Endothelial cell of umbilical vein (primary cell): ENCODE measurements at regions not wholly inside any gene's neighbourhood (a gene's known extent, or its start where the extent isn't known, plus 50 kb on each side); places are given as distances from the start of the nearest gene placed in this dataset.

Experiments
- BruUV-seq: library from RNA; stranded (reverse); fragments of 400-500 nt; replicated peaks from 2 replicates; lab custom pipeline; 2021; lab: Mats Ljungman, UMichigan
- CTCF ChIA-PET: fragments of 300-600, 350-600 bp; sonication (Branson Sonifier 250); formaldehyde crosslinking; loops from one replicate; lab custom pipeline; 2021; ENCODE audit warnings: antibody characterized with exemption, inconsistent platforms; lab: Charles Lee
- POLR2A ChIA-PET: fragments of 300-600, 350-600 bp; sonication (Branson Sonifier 250); formaldehyde crosslinking; loops from one replicate; lab custom pipeline; 2021; ENCODE audit warnings: antibody characterized with exemption, inconsistent platforms; lab: Charles Lee
- DNase-seq: peaks from one replicate; pipeline ENCODE4 v3.0.0-alpha.2; 2011; ENCODE audit warnings: low read depth, low spot score
- FAIRE-seq: peaks from 2 replicates; lab custom pipeline; 2011; peaks lifted over from hg19 to GRCh38; lab: Jason Lieb, UNC
- H2AFZ ChIP-seq: 2 replicates; pipeline ENCODE4 v1.6.0; 2012; ENCODE audit warnings: low read depth, low read length, control low read depth, inconsistent platforms
- H3K27ac ChIP-seq: 2 replicates; pipeline ENCODE4 v1.5.1; 2011; ENCODE audit warnings: low read depth, mild to moderate bottlenecking, control low read depth, low read length, moderate library complexity; ENCODE audit not compliant: insufficient read depth
- H3K27me3 ChIP-seq, 2 experiments: 2 replicates each; pipeline versions ENCODE4 v1.6.0 to v1.6.1; 2011; ENCODE audit warnings: low read length in 2 of 2, mixed read lengths in 1 of 2; ENCODE audit not compliant: control insufficient read depth in 2 of 2, insufficient read depth in 2 of 2
- H3K36me3 ChIP-seq, 2 experiments: 2 replicates in 1 of 2; 3 replicates in 1 of 2; pipeline ENCODE4 v1.5.1; 2011; ENCODE audit warnings: low read length in 2 of 2, mild to moderate bottlenecking in 1 of 2, moderate library complexity in 1 of 2; ENCODE audit not compliant: control insufficient read depth in 2 of 2, insufficient read depth in 2 of 2; ENCODE audit errors: extremely low read depth in 1 of 2
- H3K4me1 ChIP-seq: 3 replicates; pipeline ENCODE4 v1.5.1; 2011; ENCODE audit warnings: mild to moderate bottlenecking, low read length; ENCODE audit not compliant: control insufficient read depth, insufficient read depth; ENCODE audit errors: extremely low read depth
- H3K4me2 ChIP-seq: 2 replicates; pipeline ENCODE4 v1.6.1; 2011; ENCODE audit warnings: low read length, control low read depth, mixed read lengths; ENCODE audit not compliant: insufficient read depth
- H3K4me3 ChIP-seq, 3 experiments: fragments of 200-600 bp in 1 of 3; sonication (generic), shearing (Covaris generic) in 1 of 3; replicated peaks in 1 of 3; 2 replicates each; pipeline ENCODE4 v1.5.1; 2011 to 2016; ENCODE audit warnings: control low read depth in 3 of 3, low read length in 3 of 3, mild to moderate bottlenecking in 2 of 3, inconsistent platforms in 1 of 3, low read depth in 1 of 3, moderate library complexity in 1 of 3; ENCODE audit not compliant: insufficient read depth in 1 of 3
- H3K79me2 ChIP-seq: 2 replicates; pipeline ENCODE4 v1.6.0; 2012; ENCODE audit warnings: low read length, inconsistent platforms; ENCODE audit not compliant: control insufficient read depth, insufficient read depth
- H3K9ac ChIP-seq: replicated peaks from 2 replicates; pipeline ENCODE3; 2011; ENCODE audit warnings: low read length, control low read depth; ENCODE audit not compliant: insufficient read depth; ENCODE audit errors: extremely low read depth
- H3K9me1 ChIP-seq: replicated peaks from 3 replicates; pipeline ENCODE4 v1.6.0; 2011; ENCODE audit warnings: mild to moderate bottlenecking, low read length; ENCODE audit not compliant: control insufficient read depth, insufficient read depth; ENCODE audit errors: extremely low read depth
- H3K9me3 ChIP-seq: replicated peaks from 2 replicates; pipeline ENCODE4 v1.5.1; 2012; ENCODE audit warnings: low read length, inconsistent platforms; ENCODE audit not compliant: control insufficient read depth, insufficient read depth
- H4K20me1 ChIP-seq: replicated peaks from 2 replicates; pipeline ENCODE3; 2011; ENCODE audit warnings: mild to moderate bottlenecking, low read length; ENCODE audit not compliant: control insufficient read depth, insufficient read depth; ENCODE audit errors: extremely low read depth
- EZH2 ChIP-seq: IDR thresholded peaks from 2 replicates; pipeline ENCODE4 v1.6.1; 2012; ENCODE audit warnings: borderline replicate concordance, low read depth, mild to moderate bottlenecking, moderate library complexity, low read length, inconsistent platforms; ENCODE audit not compliant: severe bottlenecking
- FOS ChIP-seq: IDR thresholded peaks from 2 replicates; pipeline ENCODE4 v1.6.1; 2011; ENCODE audit warnings: mild to moderate bottlenecking, low read length, moderate library complexity, borderline replicate concordance; ENCODE audit not compliant: insufficient read depth
- GATA2 ChIP-seq: IDR thresholded peaks from 2 replicates; pipeline ENCODE4 v1.7.0; 2011; ENCODE audit warnings: low read depth, mild to moderate bottlenecking, moderate library complexity, mixed read lengths, low read length; ENCODE audit not compliant: insufficient read length, insufficient read depth
- JUN ChIP-seq: IDR thresholded peaks from 2 replicates; pipeline ENCODE4 v1.6.1; 2011; ENCODE audit warnings: borderline replicate concordance, low read depth; ENCODE audit not compliant: insufficient read length, insufficient read depth
- MYC ChIP-seq: IDR thresholded peaks from one replicate; pipeline ENCODE4 v1.6.1; 2011; ENCODE audit warnings: mild to moderate bottlenecking, low read depth, low read length
- POLR2A ChIP-seq: IDR thresholded peaks from 2 replicates; pipeline ENCODE4 v1.6.1; 2012; ENCODE audit warnings: low read depth, mild to moderate bottlenecking, control low read depth, low read length
- POLR2AphosphoS5 ChIP-seq: IDR thresholded peaks from 2 replicates; pipeline ENCODE4 v1.6.1; 2012; ENCODE audit warnings: low read depth, mild to moderate bottlenecking, control low read depth, low read length, moderate library complexity; ENCODE audit not compliant: insufficient read depth
- dilution Hi-C: fragments of 300-500 bp; cut with MboI; formaldehyde crosslinking; loops from one replicate; pipeline ENCODE4 v1.15.0; 2019; ENCODE audit warnings: low sequenced_read_pairs; ENCODE audit not compliant: extremely low pct_ligation_motif_present
- intact Hi-C: fragments of 100-400 bp; cut with micrococcal nuclease; formaldehyde crosslinking; loops from one replicate; pipeline ENCODE4 v1.10.0; 2022
- TF ChIP-seq, protein P1 (sequence below): IDR thresholded peaks from 2 replicates; pipeline ENCODE4 v1.6.1; 2011; ENCODE audit not compliant: insufficient read depth, insufficient read length
- TF ChIP-seq, protein P2 (sequence below), 2 donors: IDR thresholded peaks; 1 replicate in 1 of 2; 2 replicates in 1 of 2; pipeline ENCODE4 v1.5.1; 2011; ENCODE audit warnings: low read length in 2 of 2, mild to moderate bottlenecking in 2 of 2, moderate library complexity in 2 of 2, control low read depth in 1 of 2, inconsistent platforms in 1 of 2, low read depth in 1 of 2; ENCODE audit not compliant: insufficient read depth in 1 of 2; ENCODE audit errors: extremely low read depth in 1 of 2

DNA sequence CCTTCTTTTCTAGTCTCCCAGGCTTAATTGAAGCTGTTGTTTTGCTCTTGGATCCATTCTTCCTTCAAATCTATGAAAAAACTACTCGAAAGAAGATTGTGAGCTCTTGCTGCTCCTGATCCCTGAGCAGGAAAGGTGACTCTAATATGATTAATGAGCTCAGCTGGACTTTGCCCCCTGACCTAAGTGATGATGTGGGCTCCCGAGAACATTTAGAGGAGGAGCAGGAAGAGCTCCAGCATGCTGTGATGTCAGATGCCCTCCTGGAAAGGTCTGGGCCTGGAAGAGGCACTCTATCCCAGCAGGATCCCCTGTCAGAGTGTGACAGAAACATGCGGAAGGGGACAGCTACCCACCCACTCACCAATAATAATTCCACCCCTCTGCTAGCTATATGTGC is 117.9 kb upstream of the PELI1 start:
- H3K36me3 ChIP-seq: no peaks in the 10 kb centered on the region
- TF ChIP-seq FOS (peak; percentile 81), POLR2A (peak; percentile 12), GATA2 (peak; percentile 51), POLR2AphosphoS5 (peak; percentile 79), JUN (peak; percentile 44), MYC (no peak), EZH2 (no peak)
- TF ChIP-seq, protein P1, sequence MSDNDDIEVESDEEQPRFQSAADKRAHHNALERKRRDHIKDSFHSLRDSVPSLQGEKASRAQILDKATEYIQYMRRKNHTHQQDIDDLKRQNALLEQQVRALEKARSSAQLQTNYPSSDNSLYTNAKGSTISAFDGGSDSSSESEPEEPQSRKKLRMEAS: no peak
- TF ChIP-seq, protein P2, sequence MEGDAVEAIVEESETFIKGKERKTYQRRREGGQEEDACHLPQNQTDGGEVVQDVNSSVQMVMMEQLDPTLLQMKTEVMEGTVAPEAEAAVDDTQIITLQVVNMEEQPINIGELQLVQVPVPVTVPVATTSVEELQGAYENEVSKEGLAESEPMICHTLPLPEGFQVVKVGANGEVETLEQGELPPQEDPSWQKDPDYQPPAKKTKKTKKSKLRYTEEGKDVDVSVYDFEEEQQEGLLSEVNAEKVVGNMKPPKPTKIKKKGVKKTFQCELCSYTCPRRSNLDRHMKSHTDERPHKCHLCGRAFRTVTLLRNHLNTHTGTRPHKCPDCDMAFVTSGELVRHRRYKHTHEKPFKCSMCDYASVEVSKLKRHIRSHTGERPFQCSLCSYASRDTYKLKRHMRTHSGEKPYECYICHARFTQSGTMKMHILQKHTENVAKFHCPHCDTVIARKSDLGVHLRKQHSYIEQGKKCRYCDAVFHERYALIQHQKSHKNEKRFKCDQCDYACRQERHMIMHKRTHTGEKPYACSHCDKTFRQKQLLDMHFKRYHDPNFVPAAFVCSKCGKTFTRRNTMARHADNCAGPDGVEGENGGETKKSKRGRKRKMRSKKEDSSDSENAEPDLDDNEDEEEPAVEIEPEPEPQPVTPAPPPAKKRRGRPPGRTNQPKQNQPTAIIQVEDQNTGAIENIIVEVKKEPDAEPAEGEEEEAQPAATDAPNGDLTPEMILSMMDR (IDR thresholded peaks at IDR 0.05; ENCODE audit: extremely low read depth in 1 of 2, insufficient read depth in 1 of 2, low read depth in 1 of 2, low read length in 2 of 2): no peak
- H3K4me2 ChIP-seq: peak overlapping the region; percentile 87
- ChIA-PET CTCF (interaction anchor here (0.5 to 2.5 kb wide), 14 partner anchors 10 to 540 kb away, joined by 3 to 16 read pairs (median 4); no protein-coding TSS in a partner anchor), POLR2A (interaction anchor here (0.6 to 1.1 kb wide), 3 partner anchors 34 to 576 kb away, joined by 3 to 14 read pairs (median 3); no protein-coding TSS in a partner anchor)
- H3K79me2 ChIP-seq: no peaks in the 10 kb centered on the region
- DNase-seq: peak; percentile 80
- no peaks in the 10 kb centered on the region for H3K9me3 ChIP-seq
- H3K9ac ChIP-seq: peak overlapping the region; percentile 78
- H2AFZ ChIP-seq: peak overlapping the region; percentile 3
- peak overlapping the region; percentile 99 for H3K27ac ChIP-seq
- no peak overlapping the region for H3K4me3 ChIP-seq
- no TSS peak for BruUV-seq
- no peaks in the 10 kb centered on the region for H3K9me1 ChIP-seq
- H3K4me1 ChIP-seq: peaks cover 49% of the 10 kb centered on the region
- intact Hi-C loops (loop anchor here (2.0 kb wide), 3 partner anchors 15 to 209 kb away; no protein-coding TSS in a partner anchor), dilution Hi-C loops (no loop called here)
- FAIRE-seq: peak; percentile 78
- H3K27me3 ChIP-seq: no peaks in the 10 kb centered on the region
- no peaks in the 10 kb centered on the region for H4K20me1 ChIP-seq
